Ascending aorta (tissue), 2 donors: ENCODE measurements at regions not wholly inside any gene's neighbourhood (a gene's known extent, or its start where the extent isn't known, plus 50 kb on each side); places are given as distances from the start of the nearest gene placed in this dataset.

Experiments
- DNase-seq, 2 donors: peaks; one replicate each; pipeline ENCODE4 v3.0.0-alpha.2; 2019; ENCODE audit warnings: low spot score in 2 of 2
- H3K27ac ChIP-seq, 2 donors: fragments of 200-600 bp; sonication (generic); one replicate each; pipeline ENCODE4 v1.5.1; 2016 to 2017; ENCODE audit warnings: mild to moderate bottlenecking in 1 of 2
- H3K27me3 ChIP-seq: fragments of 200-600 bp; sonication (generic); one replicate; pipeline ENCODE4 v1.5.1; 2017
- H3K36me3 ChIP-seq, 2 donors: fragments of 200-600 bp; sonication (generic); one replicate each; pipeline ENCODE4 v1.5.1; 2016
- H3K4me1 ChIP-seq, 2 donors: fragments of 200-600 bp; sonication (generic); one replicate each; pipeline ENCODE4 v1.5.1; 2016 to 2017; ENCODE audit warnings: mild to moderate bottlenecking in 1 of 2
- H3K4me3 ChIP-seq, 2 donors: fragments of 200-600 bp; sonication (generic); one replicate each; pipeline ENCODE4 v1.5.1; 2016 to 2017; ENCODE audit warnings: mild to moderate bottlenecking in 1 of 2
- H3K9me3 ChIP-seq, 2 donors: fragments of 200-600 bp; sonication (generic); one replicate each; pipeline ENCODE4 v1.5.1; 2016
- intact Hi-C: fragments of 100-400 bp; cut with DNase I; formaldehyde crosslinking; loops from one replicate; pipeline ENCODE4 v1.15.1; 2023
- TF ChIP-seq, protein P1 (sequence below), 3 experiments: fragments of 200-600 bp in 2 of 3; fragments of 450-650 bp in 1 of 3; sonication (generic) in 2 of 3; IDR thresholded peaks; one replicate each; pipeline ENCODE4 v1.5.1; 2016 to 2019; ENCODE audit warnings: antibody characterized with exemption in 3 of 3, mild to moderate bottlenecking in 1 of 3, moderate library complexity in 1 of 3

- Histone ChIP-seq H3K36me3 (no peaks in the 10 kb centered on the region), H3K4me3 (no peak overlapping the region), H3K9me3 (no peaks in the 10 kb centered on the region), H3K27ac (no peak overlapping the region), H3K4me1 (peaks cover 2 to 34% of the 10 kb centered on the region in 2 donors), H3K27me3 (no peaks in the 10 kb centered on the region)
- intact Hi-C loops = no loop called here
- TF ChIP-seq, protein P1, sequence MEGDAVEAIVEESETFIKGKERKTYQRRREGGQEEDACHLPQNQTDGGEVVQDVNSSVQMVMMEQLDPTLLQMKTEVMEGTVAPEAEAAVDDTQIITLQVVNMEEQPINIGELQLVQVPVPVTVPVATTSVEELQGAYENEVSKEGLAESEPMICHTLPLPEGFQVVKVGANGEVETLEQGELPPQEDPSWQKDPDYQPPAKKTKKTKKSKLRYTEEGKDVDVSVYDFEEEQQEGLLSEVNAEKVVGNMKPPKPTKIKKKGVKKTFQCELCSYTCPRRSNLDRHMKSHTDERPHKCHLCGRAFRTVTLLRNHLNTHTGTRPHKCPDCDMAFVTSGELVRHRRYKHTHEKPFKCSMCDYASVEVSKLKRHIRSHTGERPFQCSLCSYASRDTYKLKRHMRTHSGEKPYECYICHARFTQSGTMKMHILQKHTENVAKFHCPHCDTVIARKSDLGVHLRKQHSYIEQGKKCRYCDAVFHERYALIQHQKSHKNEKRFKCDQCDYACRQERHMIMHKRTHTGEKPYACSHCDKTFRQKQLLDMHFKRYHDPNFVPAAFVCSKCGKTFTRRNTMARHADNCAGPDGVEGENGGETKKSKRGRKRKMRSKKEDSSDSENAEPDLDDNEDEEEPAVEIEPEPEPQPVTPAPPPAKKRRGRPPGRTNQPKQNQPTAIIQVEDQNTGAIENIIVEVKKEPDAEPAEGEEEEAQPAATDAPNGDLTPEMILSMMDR (IDR thresholded peaks at IDR 0.05) = no peak
- no peak for DNase-seq
These were observed 377.2 kb upstream of the PDE3A start for GRCh38 chr12:19991146-19991545.

DNA sequence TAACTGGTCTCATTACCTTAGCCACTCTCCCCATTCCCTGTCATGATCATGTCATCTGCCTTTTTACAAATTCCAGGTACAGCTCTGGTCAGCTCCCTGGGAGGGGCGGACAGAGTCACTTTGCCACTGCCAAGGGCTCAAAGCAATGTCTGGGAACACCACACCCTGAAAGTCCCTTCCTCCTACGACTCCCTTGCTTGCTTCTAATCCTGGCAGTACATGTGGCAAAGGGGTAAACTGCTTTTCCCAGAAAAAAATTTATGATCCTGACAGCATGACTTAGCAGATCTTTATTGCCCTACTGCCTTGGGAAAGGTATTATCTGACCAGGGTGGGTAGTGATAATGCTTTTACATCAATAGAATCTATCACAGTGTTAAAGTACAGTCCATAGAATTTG lies 376.0 kb upstream of the PDE3A start:
- Histone ChIP-seq H3K27me3 (no peaks in the 10 kb centered on the region), H3K4me1 (peaks cover 2 to 34% of the 10 kb centered on the region in 2 donors), H3K36me3 (no peaks in the 10 kb centered on the region), H3K9me3 (no peaks in the 10 kb centered on the region), H3K27ac (no peak overlapping the region), H3K4me3 (no peak overlapping the region)
- intact Hi-C loops = no loop called here
- TF ChIP-seq, protein P1 (IDR thresholded peaks at IDR 0.05) = no peak
- no peak for DNase-seq

GRCh38 chr12:19994968-19995367 lies 373.4 kb upstream of the PDE3A start:
- DNase-seq = no peak
- intact Hi-C loops = no loop called here
- no peak overlapping the region for H3K4me3 ChIP-seq
- H3K27me3 ChIP-seq = no peaks in the 10 kb centered on the region
- peaks cover 0 to 31% of the 10 kb centered on the region in 2 donors for H3K4me1 ChIP-seq
- TF ChIP-seq, protein P1 (IDR thresholded peaks at IDR 0.05) = peak in 1 of 3 experiments; percentile 8
- no peaks in the 10 kb centered on the region for H3K9me3 ChIP-seq
- no peak overlapping the region for H3K27ac ChIP-seq
- H3K36me3 ChIP-seq = no peaks in the 10 kb centered on the region

DNA sequence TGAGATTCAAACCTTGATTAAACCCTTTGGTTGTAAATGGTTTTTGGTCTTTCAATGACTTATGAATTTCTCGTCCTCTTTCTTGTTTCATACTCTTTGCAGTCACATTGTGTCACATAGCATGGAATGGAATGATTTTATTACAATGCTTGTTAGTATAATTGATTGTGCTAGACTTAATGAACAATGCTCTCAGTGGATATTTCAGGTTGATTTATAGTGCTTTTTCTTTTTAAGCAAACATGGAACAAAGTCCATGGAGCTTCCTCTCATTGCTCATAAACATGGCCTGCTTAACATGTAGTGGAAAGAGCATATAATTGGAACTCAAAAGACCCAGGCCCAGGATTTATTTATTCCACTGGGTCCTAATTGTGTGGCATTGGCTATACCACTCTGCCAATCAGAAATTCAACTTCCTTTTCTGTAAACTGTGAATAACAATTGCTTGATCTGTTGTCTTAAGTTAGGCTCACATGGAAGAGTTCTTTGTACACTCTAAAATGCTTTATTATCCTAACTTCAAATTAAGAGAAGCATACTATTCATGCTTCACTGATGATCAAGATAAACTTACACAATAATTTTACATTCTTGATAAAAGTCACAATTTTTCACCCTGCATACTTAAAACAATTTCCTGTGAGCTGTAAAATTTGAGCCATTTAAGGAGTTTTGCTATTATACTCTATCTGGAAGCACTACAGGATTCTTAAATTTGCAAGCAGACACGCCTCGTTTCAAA lies 370.5 kb upstream of the PDE3A start:
- Histone ChIP-seq H3K4me3 (no peak overlapping the region), H3K27ac (peak overlapping the region in 1 of 2 donors; percentile 61), H3K4me1 (peaks cover 0 to 22% of the 10 kb centered on the region in 2 donors), H3K36me3 (no peaks in the 10 kb centered on the region), H3K27me3 (no peaks in the 10 kb centered on the region), H3K9me3 (no peaks in the 10 kb centered on the region)
- intact Hi-C loops = no loop called here
- no peak for DNase-seq
- TF ChIP-seq, protein P1 (IDR thresholded peaks at IDR 0.05) = no peak

GRCh38 chr12:19998411-19998810 lies 369.9 kb upstream of the PDE3A start:
- Histone ChIP-seq H3K4me1 (peaks cover 0 to 22% of the 10 kb centered on the region in 2 donors), H3K9me3 (no peaks in the 10 kb centered on the region), H3K27me3 (no peaks in the 10 kb centered on the region), H3K27ac (peak overlapping the region in 1 of 2 donors; percentile 61), H3K4me3 (no peak overlapping the region), H3K36me3 (no peaks in the 10 kb centered on the region)
- DNase-seq = no peak
- TF ChIP-seq, protein P1 (IDR thresholded peaks at IDR 0.05) = no peak
- intact Hi-C loops = no loop called here
